HG02970 (cell line): ENCODE measurements at regions not wholly inside any gene's neighbourhood (a gene's known extent, or its start where the extent isn't known, plus 50 kb on each side); places are given as distances from the start of the nearest gene placed in this dataset.

Experiments used
- ATAC-seq: cut with Tn5 transposase; IDR thresholded peaks from one replicate; pipeline ENCODE4 v1.9.1; 2021; ENCODE audit warnings: mild to moderate bottlenecking, moderate library complexity, moderate number of reproducible peaks; ENCODE audit not compliant: unreplicated experiment, low FRiP score

GRCh38 chr2:101559551-101559950 is 84.6 kb upstream of the RFX8 start:
- no peak for ATAC-seq

GRCh38 chr2:101558740-101559525 is 84.0 kb upstream of the RFX8 start:
- no peak for ATAC-seq

- no peak for ATAC-seq
Measured at GRCh38 chr2:101556033-101556459, 81.1 kb upstream of the RFX8 start.

- no peak for ATAC-seq
Measured at GRCh38 chr2:101551336-101551888, 76.5 kb upstream of the RFX8 start.

- ATAC-seq = no peak
Measured at GRCh38 chr2:101550555-101550954, 75.6 kb upstream of the RFX8 start.

GRCh38 chr2:101549371-101549770 is 74.5 kb upstream of the RFX8 start:
- ATAC-seq = no peak

GRCh38 chr2:101546376-101547058 is 71.6 kb upstream of the RFX8 start:
- ATAC-seq = no peak

GRCh38 chr2:101545950-101546349 is 71.0 kb upstream of the RFX8 start:
- ATAC-seq = no peak

GRCh38 chr2:101540518-101540917 is 65.6 kb upstream of the RFX8 start:
- ATAC-seq = no peak

GRCh38 chr2:101538076-101538475 is 63.2 kb upstream of the RFX8 start:
- ATAC-seq = no peak

GRCh38 chr2:101534149-101534611 is 59.3 kb upstream of the RFX8 start:
- ATAC-seq = no peak

- no peak for ATAC-seq
Measured at GRCh38 chr2:101533561-101534148, 58.7 kb upstream of the RFX8 start.

GRCh38 chr2:101528501-101528900 is 53.6 kb upstream of the RFX8 start:
- ATAC-seq = no peak

- no peak for ATAC-seq
Measured at GRCh38 chr2:101524806-101525430, 50.0 kb upstream of the RFX8 start.
